Liver (tissue), 8 donors: ENCODE measurements at regions not wholly inside any gene's neighbourhood (a gene's known extent, or its start where the extent isn't known, plus 50 kb on each side); places are given as distances from the start of the nearest gene placed in this dataset.

Experiments used
- DNase-seq: peaks from one replicate; pipeline ENCODE4 v3.0.0-alpha.2; 2017; ENCODE audit warnings: low spot score
- H3K27ac ChIP-seq, 2 donors: one replicate each; pipeline ENCODE4 v1.7.0; 2013; ENCODE audit warnings: inconsistent platforms in 2 of 2, low read length in 2 of 2, control low read depth in 1 of 2, low read depth in 1 of 2, mild to moderate bottlenecking in 1 of 2
- H3K27me3 ChIP-seq, 4 donors: one replicate each; pipeline versions ENCODE4 v1.6.1 to v1.7.0; 2013; ENCODE audit warnings: low read length in 3 of 4, inconsistent platforms in 1 of 4, mild to moderate bottlenecking in 1 of 4, moderate library complexity in 1 of 4; ENCODE audit not compliant: control insufficient read depth in 4 of 4, insufficient read depth in 4 of 4
- H3K36me3 ChIP-seq, 4 donors: one replicate each; pipeline versions ENCODE4 v1.6.1 to v1.7.0; 2013; ENCODE audit warnings: low read length in 3 of 4, mild to moderate bottlenecking in 3 of 4, low read depth in 1 of 4, moderate library complexity in 1 of 4; ENCODE audit not compliant: control insufficient read depth in 4 of 4, insufficient read depth in 3 of 4
- H3K4me1 ChIP-seq, 4 donors: one replicate each; pipeline versions ENCODE4 v1.6.1 to v1.7.0; 2013; ENCODE audit warnings: low read length in 3 of 4, mild to moderate bottlenecking in 3 of 4, moderate library complexity in 1 of 4; ENCODE audit not compliant: control insufficient read depth in 4 of 4, insufficient read depth in 4 of 4
- H3K4me3 ChIP-seq, 3 donors: one replicate each; pipeline versions ENCODE4 v1.6.1 to v1.7.0; 2013; ENCODE audit warnings: low read length in 3 of 3, control low read depth in 1 of 3, low read depth in 1 of 3, mild to moderate bottlenecking in 1 of 3
- H3K9ac ChIP-seq, 2 donors: one replicate each; pipeline ENCODE4 v1.7.0; 2013; ENCODE audit warnings: low read length in 2 of 2, mild to moderate bottlenecking in 2 of 2, moderate library complexity in 2 of 2, control low read depth in 1 of 2, low read depth in 1 of 2
- H3K9me3 ChIP-seq, 4 donors: one replicate each; pipeline versions ENCODE4 v1.6.1 to v1.7.0; 2013; ENCODE audit warnings: low read length in 3 of 4; ENCODE audit not compliant: control insufficient read depth in 4 of 4
- ATF3 ChIP-seq: IDR thresholded peaks from 2 replicates; pipeline ENCODE4 v1.6.1; 2016; ENCODE audit warnings: antibody characterized with exemption
- EGR1 ChIP-seq, 2 donors: IDR thresholded peaks; 2 replicates each; pipeline ENCODE4 v1.6.1; 2016 to 2018; ENCODE audit warnings: antibody characterized with exemption in 2 of 2, low read depth in 2 of 2
- FOXA1 ChIP-seq: IDR thresholded peaks from 2 replicates; pipeline ENCODE4 v1.6.1; 2016; ENCODE audit warnings: antibody characterized with exemption
- HNF4A ChIP-seq, 2 donors: conservative IDR thresholded peaks; 2 replicates each; pipeline ENCODE4 v1.6.1; 2016; ENCODE audit warnings: antibody characterized with exemption in 2 of 2, mild to moderate bottlenecking in 2 of 2
- HNF4G ChIP-seq: IDR thresholded peaks from 2 replicates; pipeline ENCODE4 v1.6.1; 2016; ENCODE audit warnings: antibody characterized with exemption
- JUND ChIP-seq, 2 donors: IDR thresholded peaks; 2 replicates each; pipeline ENCODE4 v1.6.1; 2016; ENCODE audit warnings: antibody characterized with exemption in 2 of 2
- NR2F2 ChIP-seq: IDR thresholded peaks from 2 replicates; pipeline ENCODE4 v1.6.1; 2016; ENCODE audit warnings: antibody characterized with exemption
- RAD21 ChIP-seq, 2 donors: IDR thresholded peaks; 2 replicates each; pipeline ENCODE4 v1.6.1; 2016; ENCODE audit warnings: antibody characterized with exemption in 2 of 2, mild to moderate bottlenecking in 2 of 2
- REST ChIP-seq: IDR thresholded peaks from 2 replicates; pipeline ENCODE4 v1.6.1; 2016; ENCODE audit warnings: antibody characterized with exemption, mild to moderate bottlenecking
- RXRA ChIP-seq, 2 donors: IDR thresholded peaks; 2 replicates each; pipeline ENCODE4 v1.6.1; 2017 to 2018; ENCODE audit warnings: antibody characterized with exemption in 2 of 2, mild to moderate bottlenecking in 1 of 2
- SP1 ChIP-seq: IDR thresholded peaks from 2 replicates; pipeline ENCODE4 v1.6.1; 2018; ENCODE audit warnings: antibody characterized with exemption, mild to moderate bottlenecking
- YY1 ChIP-seq: IDR thresholded peaks from 2 replicates; pipeline ENCODE4 v1.6.1; 2016; ENCODE audit warnings: antibody characterized with exemption, mild to moderate bottlenecking
- WGBS: extraction: QIAGEN DNeasy Blood & Tissue Kit; methylation state at CpG from one replicate; pipeline ENCODE4 v1.1.7; 2013; 5-methylcytosine and 5-hydroxymethylcytosine counted together
- TF ChIP-seq, protein P1 (sequence below): IDR thresholded peaks from 2 replicates; pipeline ENCODE4 v1.6.1; 2016; ENCODE audit warnings: antibody characterized with exemption
- TF ChIP-seq, protein P2 (sequence below): fragments of 150-350 bp; IDR thresholded peaks from 2 replicates; pipeline ENCODE4 v1.5.1; 2017; ENCODE audit warnings: improper control_type of control experiment, low read depth, low read length; ENCODE audit not compliant: missing input control
- TF ChIP-seq, protein P3 (sequence below): IDR thresholded peaks from 2 replicates; pipeline ENCODE4 v1.6.1; 2016; ENCODE audit warnings: antibody characterized with exemption
- donor health status: healthy.
- donor health status: healthy.
- donor health status: healthy.
- donor health status: healthy.
- donor health status: healthy.

DNA sequence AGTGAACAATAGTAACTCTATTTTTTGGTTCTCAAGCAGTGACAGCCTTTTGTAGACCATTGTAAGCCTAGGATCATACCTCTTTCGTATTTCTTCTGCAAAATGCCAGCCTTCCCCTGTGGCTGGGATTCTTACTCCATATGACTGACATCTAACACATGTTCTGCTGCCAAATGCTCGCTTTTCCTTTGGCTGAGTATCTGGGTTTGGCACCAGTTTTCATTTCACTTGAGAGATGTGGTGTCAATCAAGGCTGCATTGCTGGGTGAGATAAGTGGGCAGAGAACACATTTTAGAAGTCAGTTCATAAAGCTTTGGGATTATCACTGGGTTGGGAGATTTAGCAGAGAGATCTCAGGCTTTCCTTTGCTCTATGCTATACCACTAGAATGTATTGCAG is 514.7 kb upstream of the SGO1 start:
- H3K9me3 ChIP-seq = no peaks in the 10 kb centered on the region
- H3K4me1 ChIP-seq = peaks cover 0 to 2% (median 0%) of the 10 kb centered on the region in 4 donors
- H3K27ac ChIP-seq = no peak overlapping the region
- no peak for DNase-seq
- WGBS = 51% methylated on average over 2 of the region's 2 CpGs
- H3K4me3 ChIP-seq = no peak overlapping the region
- TF ChIP-seq, protein P1, sequence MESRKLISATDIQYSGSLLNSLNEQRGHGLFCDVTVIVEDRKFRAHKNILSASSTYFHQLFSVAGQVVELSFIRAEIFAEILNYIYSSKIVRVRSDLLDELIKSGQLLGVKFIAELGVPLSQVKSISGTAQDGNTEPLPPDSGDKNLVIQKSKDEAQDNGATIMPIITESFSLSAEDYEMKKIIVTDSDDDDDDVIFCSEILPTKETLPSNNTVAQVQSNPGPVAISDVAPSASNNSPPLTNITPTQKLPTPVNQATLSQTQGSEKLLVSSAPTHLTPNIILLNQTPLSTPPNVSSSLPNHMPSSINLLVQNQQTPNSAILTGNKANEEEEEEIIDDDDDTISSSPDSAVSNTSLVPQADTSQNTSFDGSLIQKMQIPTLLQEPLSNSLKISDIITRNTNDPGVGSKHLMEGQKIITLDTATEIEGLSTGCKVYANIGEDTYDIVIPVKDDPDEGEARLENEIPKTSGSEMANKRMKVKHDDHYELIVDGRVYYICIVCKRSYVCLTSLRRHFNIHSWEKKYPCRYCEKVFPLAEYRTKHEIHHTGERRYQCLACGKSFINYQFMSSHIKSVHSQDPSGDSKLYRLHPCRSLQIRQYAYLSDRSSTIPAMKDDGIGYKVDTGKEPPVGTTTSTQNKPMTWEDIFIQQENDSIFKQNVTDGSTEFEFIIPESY = no peak
- TF ChIP-seq REST (no peak), SP1 (no peak), YY1 (no peak), HNF4A (conservative IDR thresholded peaks at IDR 0.05) (no peak)
- TF ChIP-seq, protein P2, sequence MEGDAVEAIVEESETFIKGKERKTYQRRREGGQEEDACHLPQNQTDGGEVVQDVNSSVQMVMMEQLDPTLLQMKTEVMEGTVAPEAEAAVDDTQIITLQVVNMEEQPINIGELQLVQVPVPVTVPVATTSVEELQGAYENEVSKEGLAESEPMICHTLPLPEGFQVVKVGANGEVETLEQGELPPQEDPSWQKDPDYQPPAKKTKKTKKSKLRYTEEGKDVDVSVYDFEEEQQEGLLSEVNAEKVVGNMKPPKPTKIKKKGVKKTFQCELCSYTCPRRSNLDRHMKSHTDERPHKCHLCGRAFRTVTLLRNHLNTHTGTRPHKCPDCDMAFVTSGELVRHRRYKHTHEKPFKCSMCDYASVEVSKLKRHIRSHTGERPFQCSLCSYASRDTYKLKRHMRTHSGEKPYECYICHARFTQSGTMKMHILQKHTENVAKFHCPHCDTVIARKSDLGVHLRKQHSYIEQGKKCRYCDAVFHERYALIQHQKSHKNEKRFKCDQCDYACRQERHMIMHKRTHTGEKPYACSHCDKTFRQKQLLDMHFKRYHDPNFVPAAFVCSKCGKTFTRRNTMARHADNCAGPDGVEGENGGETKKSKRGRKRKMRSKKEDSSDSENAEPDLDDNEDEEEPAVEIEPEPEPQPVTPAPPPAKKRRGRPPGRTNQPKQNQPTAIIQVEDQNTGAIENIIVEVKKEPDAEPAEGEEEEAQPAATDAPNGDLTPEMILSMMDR = no peak
- H3K27me3 ChIP-seq = no peaks in the 10 kb centered on the region
- no peak overlapping the region for H3K9ac ChIP-seq
- no peaks in the 10 kb centered on the region for H3K36me3 ChIP-seq

DNA sequence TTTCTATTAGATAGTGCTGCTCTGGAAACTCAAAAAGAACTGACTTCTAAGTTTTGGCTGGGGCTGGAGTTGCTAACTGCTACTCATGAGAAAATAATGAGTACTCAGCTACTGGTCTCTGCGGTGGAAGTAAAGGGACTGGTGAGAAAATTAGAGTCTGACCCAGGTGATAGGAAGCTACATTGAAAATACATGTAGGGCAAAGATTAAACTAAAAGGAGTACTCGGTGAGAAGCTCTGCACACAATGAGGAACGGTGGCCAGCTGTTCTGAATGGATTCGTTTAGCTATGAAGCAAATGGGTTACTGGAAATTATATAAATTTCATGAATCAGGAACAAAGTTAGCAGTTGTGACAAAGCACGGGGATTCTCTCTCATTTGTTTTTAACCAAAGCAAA is 512.9 kb upstream of the SGO1 start:
- DNase-seq = no peak
- peaks cover 0 to 2% (median 0%) of the 10 kb centered on the region in 4 donors for H3K4me1 ChIP-seq
- no peak overlapping the region for H3K27ac ChIP-seq
- 89% methylated on average over 5 of the region's 5 CpGs for WGBS
- H3K36me3 ChIP-seq = no peaks in the 10 kb centered on the region
- no peak overlapping the region for H3K4me3 ChIP-seq
- no peak overlapping the region for H3K9ac ChIP-seq
- no peaks in the 10 kb centered on the region for H3K9me3 ChIP-seq
- no peak for TF ChIP-seq HNF4A (conservative IDR thresholded peaks at IDR 0.05)
- no peak for TF ChIP-seq SP1
- TF ChIP-seq RXRA (IDR thresholded peaks at IDR 0.05) = no peak
- no peak for TF ChIP-seq RAD21 (IDR thresholded peaks at IDR 0.05)
- TF ChIP-seq, protein P1 = no peak
- TF ChIP-seq NR2F2 = no peak
- no peak for TF ChIP-seq JUND (IDR thresholded peaks at IDR 0.05)
- TF ChIP-seq ATF3 = no peak
- TF ChIP-seq, protein P3, sequence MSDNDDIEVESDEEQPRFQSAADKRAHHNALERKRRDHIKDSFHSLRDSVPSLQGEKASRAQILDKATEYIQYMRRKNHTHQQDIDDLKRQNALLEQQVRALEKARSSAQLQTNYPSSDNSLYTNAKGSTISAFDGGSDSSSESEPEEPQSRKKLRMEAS = no peak
- no peak for TF ChIP-seq FOXA1
- TF ChIP-seq HNF4G = no peak
- TF ChIP-seq YY1 = no peak
- TF ChIP-seq EGR1 (IDR thresholded peaks at IDR 0.05; ENCODE audit: low read depth in 2 of 2) = no peak
- no peak for TF ChIP-seq REST
- no peaks in the 10 kb centered on the region for H3K27me3 ChIP-seq
